Activated T-cell treated with anti-CD3 and anti-CD28 coated beads, Interleukin-2, amount 50 U/mL, for 1 hour (primary cell): ENCODE measurements at regions not wholly inside any gene's neighbourhood (a gene's known extent, or its start where the extent isn't known, plus 50 kb on each side); places are given as distances from the start of the nearest gene placed in this dataset.
"Not testable (repeated sequence)": the region's sequence is repeated elsewhere in the genome, so short reads cannot be mapped to it uniquely, and the experiment has no call there.

Experiments used
- DNase-seq: peaks from one replicate; pipeline ENCODE4 v3.0.0-alpha.2; 2020

DNA sequence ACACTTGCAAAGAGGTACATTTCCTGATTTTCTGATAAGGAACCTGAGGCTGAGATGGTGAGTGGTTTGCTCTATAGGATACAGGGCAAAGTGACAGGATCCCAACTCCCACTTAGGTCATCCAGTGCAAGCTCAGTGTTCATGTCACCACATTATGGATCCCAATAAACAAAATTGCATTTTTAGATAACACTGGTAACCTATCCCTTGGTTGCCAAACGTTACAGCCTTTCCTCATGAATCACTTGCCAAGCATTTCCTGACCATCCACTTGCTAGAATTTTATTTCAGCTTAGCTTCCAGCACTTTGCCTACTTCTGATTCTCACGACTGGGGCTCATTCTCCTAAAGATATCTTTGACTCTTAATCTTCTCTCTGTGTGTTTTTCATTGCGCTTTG is 131.4 kb upstream of the ODAD2 start:
- DNase-seq, result no peak

DNA sequence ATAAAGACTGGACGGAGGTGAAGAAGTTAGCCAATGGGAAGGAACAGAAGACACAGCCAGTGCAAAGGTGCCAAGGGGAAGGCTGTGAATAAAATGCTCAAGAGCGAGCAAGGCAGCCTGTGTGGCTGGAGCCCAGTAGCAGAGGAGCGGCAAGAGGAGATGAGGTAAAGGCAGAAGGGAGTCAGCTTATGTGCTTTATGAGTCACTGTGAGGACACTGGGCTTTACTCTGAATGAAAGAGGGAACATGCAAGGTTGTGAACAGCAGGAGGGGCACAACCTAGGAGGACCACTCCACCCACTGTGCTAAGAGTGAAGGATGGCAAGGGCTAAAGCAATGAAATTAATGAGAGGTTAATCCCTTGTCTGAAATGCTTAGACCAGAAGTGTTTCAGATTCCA is 129.0 kb upstream of the ODAD2 start:
- DNase-seq, result no peak

DNA sequence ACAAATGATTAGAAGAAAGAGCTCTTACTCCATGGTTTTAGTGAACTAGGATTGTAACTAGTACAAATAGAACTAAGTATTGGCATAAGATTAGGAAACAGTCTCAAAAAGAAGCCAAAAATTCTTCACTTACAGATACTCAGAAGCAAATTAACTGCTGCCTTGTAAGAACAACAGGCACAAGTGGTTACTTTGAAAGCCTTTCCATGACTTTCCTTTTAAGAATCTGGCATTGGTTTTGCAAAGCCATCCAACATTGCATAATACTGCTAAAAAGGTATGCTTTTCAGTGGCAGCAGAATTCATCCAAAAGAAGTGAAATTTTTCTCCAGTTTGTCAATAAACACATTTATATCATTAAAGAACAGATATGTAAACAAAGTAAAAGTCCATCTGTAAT is 126.8 kb upstream of the ODAD2 start:
- no peak for DNase-seq

DNA sequence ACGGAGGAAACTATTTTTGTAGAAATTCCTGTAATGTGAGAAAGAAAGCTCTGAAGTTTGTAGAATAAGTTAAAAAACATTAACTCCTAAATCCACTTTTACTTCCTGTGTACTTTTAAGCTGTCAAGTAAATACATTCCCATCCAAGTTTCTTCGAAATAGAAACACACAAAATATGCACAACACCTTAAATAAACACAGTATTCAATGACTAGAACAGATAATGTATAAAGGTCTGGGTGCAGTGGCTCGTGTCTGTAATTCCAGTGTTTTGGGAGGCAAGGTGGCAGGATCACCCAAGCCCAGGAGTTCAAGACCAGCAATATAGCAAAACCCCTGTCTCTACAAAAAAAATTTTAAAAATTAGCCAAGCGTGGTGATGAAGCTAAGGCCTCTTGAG is 121.9 kb upstream of the ODAD2 start:
- no peak for DNase-seq

DNA sequence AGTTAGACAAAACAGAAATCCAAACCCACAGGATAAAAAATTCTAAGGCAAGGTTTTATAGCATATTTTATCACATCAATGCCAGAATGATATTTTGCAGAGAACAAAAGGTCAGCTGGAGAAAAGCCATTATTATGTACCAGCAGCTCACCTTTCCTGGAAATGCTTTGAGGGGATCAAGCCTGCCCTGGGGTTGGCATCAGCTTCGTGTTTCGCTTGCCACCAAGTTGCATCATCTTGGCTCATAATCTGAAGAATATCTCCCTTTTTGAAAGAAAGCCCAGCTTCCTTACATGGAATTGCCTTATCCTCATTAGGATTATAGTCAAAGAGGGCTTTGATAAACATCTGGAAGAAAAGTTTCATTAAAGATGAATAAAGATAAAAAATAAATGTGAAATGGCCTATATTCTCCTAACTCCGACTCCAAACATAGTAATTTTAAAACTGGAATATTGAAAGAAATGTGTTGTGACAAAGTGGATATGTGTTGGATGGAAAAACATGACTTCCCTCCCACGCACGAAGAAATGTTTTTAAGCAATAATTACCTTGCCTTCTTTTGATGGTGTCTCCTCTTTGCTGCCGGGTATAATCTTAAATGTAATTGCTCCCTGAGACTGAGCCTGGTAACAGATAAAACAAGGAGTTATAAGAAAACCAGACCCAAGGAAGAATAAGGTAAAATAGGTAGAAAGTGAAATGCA is 121.3 kb upstream of the ODAD2 start:
- DNase-seq, result no peak

DNA sequence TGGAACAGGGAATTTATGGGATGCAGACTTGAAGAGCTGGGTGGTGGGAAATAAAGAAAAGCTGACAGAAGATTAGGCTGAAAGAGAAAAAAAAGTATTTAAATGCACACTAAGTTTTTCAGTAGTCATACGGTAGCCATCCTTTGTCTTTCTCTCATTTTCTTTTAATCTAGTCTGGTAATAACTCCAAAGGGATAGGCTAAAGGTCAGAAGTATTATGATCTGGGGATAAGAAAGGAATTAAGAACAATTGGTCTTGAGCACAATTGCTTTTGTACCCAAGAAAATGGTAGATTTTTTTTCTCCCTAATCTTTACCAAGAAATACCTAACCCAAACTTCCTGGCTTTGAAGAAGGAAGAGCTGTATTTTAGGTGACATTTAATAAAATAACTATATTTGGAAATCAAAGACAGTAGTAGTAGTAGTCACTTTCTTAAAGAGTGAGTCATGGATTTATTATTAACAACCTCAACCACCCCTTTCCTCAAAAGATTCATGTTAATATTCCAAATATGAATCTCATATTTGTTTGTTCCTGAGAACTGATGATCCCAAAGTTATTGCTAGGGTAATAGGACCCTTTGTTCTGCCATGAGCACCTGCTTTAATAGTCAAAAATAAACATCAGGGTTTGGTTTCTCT is 120.2 kb upstream of the ODAD2 start:
- DNase-seq, result no peak

DNA sequence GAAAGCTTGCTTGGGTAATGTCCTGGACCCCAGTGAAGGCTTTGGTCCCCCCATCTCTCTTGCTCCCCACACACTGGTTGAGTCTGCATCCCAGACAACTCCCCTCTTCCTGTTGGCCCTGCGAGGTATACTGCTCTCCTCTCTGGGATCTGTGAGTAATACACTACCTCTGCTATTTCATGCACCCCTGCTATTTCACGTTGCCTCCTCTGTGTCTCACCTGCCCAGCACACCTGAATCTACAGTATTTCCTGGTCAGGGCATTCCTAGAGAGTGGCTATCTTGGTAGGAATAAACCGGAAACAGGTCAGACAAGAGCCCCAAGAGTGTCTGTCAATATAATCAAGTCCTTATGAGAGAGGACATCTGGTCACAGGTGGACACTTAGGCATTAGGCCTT is 114.3 kb upstream of the ODAD2 start:
- DNase-seq, result no peak

DNA sequence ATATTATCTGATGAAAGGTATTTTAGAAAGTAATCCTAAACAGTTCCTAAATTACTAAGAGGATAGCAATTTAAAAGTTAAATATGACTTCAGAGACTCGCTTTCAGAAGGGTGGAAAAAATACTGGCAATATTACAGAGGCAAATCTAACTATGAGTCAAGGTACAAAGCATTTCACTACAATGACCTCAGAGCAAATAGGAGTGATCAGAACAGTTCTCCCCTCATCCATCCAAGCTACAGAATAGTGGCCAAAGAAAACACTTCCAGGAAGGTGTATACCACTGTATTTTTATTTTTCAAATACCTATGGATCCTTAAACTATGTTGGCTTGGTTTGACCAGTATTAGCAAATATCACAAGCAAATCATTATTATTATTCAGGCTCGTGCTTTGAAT is 112.8 kb upstream of the ODAD2 start:
- DNase-seq, result no peak

DNA sequence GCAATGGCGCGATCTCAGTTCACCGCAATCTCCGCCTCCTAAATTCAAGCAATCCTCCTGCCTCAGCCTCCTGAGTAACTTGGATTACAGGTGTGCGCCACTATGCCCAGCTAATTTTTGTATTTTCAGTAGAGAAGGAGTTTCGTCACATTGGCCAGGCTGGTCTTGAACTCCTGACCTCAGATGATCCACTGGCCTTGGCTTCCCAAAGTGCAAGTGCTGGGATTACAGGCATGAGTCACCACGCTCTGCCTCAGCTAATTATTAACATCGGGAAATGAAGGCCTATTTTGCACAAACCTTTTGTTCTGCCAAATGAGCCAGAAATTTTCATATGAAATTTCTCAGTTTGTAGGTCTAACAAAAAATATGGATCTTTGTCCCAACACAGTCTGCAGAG is 106.7 kb upstream of the ODAD2 start:
- no peak for DNase-seq

DNA sequence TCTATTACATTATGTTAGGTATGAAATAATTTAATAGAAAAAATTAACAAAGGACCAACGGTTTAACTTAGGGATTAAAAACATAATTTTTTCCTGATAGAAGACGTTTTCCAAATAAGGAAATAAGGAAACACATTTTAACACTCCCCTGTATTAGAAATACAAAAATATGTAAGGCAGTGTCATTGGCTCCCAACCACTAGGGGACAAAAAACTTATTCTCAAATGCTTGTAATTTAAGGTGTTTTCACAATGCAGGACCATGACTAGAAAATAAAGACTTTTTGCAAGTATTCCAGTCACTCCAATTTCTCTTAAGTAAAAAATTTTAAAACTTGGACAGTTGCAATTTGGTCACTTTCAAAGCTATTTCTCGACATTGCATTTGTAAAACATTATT is 98.8 kb upstream of the ODAD2 start:
- DNase-seq, result no peak

DNA sequence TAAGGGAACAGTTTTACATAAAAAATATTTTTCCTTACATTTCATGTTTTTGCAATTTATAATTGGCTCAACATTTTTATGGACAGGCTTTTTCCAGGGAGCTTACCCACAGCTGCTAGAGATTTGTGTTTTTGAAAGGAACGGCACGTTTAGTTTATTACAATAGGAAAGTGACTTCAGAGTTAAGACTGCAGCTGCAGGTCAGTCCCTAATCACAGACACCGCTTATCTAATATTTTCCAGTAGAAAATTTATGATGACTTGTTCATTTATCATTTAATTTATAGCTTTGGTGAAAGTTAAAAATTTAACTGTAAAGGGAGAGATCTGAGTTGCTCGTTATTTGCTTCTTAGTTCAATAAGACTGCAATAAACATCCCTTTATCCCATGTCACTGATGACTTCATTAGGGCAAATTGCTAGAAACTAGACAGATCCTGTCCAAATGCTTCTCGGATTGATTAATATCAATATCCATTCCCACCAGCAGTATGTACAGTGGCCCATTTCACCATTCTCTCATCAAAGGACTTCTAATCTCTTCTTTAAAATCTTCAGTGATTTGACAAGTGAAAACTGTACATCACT is 97.0 kb upstream of the ODAD2 start:
- no peak for DNase-seq

DNA sequence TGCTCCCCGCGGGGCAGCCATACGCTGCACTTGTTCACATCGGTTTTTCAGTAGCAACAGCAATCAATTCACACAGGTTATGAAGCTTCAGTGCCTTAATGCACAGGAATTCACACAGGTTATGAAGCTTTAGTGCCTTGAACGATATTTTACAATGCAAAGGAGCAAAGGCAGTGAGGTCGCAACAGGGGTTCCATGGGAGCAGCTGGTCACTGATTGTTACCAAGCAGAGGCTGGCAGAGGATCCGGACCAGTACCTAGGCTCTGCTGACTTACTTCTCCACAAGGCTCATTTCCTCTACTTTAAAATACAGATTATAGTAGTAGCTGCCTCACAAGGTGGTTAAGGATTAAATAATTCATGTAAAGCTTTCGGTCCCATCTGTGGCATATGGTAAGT is 95.2 kb upstream of the ODAD2 start:
- DNase-seq, result no peak

DNA sequence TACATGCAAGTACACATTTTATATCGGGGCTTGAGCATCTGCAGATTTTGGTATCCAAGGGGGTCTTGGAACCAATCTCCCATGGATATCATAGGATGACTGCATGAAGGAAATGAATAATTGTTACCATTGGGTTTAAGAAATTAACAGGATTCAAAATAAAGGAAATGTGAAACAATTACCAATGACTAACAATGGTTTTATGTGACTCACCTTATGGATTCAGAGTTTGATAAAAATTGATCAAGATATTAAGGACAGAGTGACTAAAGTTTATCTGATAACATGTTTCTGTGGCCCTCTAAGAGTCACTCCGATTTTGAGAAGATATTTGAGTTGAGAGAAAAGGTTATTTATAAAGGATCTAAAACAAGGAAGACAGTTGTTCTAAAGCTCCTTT is 93.0 kb upstream of the ODAD2 start:
- DNase-seq, result no peak

DNA sequence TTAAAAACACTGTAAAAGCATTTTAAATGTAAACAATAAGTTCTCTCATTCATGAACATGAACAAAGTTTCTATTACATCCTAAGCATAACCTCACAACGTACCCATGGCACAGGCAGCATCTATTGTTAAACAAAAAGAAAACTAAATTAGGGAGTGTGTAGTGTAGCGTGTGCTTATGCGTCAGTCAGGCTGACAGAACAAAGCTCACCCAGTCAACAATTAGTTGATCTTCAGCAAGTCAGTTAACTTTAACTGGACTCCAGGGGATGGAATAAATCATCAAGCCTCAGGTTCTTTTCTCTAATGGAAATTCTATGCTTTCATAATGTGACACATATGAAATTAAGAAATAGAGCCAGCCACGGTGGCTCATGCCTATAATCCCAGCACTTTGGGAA is 91.6 kb upstream of the ODAD2 start:
- DNase-seq, result no peak

DNA sequence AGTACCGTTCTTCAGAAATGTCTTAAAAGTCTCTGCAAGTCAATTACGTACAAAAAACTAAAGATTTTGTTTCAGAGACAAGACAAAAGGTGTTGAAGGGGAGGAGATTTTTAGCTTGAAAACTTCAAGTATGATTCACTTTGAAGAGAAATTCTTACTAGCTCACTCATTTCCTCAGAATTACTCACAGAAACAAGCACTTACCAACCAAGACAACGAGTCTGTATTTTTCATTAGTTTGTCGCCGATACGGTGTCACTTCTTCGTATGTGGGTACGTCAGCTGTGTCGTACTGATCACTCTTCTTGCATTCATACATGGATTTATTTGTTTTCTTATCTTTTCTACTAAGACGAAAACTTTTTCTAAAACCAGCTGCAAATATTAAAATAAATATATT is 90.6 kb upstream of the ODAD2 start:
- DNase-seq, result no peak

DNA sequence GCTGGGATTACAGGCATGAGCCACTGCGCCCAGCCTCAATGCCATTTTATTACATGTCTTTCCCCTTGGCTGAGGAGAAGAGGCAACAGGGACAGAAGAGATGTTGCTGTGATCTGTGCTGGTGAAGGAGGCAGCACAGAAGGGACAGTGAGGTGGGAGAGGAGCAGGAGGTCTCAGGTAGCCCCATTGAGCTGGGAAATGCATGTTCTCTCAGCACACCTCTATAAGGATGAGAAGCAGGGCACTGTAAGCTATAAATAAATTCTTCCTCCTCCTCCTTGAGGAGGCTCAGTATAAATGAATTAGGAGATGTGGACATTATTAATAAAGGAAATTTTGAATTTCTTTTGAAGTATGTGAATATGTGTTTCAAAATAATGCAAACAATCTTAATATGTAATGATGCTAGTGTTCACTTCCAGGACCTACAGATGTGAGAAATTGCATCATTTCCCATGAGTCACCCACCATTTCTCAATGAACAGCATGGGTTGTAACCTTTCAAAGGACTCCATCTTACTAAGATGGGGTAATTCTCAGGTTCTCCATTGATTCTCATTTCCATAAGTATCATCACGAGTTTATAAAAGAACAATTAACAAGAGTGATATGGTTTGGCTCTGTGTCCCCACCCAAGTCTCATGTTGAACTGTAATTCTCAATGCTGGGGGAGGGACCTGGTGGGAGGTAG is 88.9 kb upstream of the ODAD2 start:
- no peak for DNase-seq

DNA sequence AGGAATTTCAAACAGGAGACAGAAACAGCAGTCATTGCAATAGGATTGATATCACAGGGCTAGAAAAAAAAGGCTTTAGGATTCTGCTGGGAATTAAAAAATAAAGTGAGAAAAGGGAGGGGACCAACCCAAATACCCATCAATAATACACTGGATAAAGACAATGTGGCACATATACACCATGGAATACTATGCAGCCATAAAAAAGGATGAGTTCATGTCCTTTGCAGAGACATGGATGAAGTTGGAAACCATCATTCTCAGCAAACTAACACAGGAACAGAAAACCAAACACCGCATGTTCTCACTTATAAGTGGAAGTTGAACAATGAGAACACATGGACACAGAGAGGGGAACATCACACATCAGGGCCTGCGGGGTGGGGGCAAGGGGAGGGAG is 86.9 kb upstream of the ODAD2 start:
- not testable (repeated sequence) for DNase-seq

DNA sequence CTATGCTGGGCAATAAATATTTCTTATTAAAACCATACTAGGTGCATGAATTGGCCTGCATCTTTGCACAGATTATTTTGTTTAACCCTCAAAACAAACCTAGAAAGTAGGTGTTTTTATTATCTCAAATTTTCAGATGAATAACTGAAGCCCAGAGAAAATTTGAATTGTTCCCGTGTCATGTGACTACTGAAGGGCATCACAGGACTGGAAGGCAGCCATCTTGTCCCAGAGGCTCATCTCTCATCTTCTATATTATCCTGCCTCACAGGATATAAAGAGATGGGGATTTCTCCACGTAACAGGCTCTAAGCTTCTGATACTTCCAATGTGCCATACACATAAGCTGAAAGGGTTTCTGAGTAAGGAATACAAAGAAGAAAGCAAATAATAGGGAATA is 84.0 kb upstream of the ODAD2 start:
- no peak for DNase-seq

DNA sequence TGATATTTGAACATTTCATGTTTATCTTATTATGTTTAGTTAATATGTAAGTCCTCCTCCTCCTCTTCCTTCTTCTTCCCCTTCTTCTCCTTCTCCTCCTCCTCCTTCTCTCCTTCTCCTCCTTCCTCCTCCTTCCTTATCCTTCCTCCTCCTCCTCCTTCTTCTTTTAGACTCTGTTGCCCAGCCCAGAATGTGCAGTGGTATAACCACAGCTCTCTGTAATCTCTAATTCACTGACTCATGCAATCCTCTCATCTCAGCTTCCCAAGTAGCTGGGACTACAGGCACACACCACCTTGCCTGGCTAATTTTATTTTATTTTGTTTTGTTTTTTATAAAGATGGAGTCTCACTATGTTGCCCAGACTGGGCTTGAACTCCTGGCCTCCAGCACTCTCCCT is 83.4 kb upstream of the ODAD2 start:
- DNase-seq, result no peak

DNA sequence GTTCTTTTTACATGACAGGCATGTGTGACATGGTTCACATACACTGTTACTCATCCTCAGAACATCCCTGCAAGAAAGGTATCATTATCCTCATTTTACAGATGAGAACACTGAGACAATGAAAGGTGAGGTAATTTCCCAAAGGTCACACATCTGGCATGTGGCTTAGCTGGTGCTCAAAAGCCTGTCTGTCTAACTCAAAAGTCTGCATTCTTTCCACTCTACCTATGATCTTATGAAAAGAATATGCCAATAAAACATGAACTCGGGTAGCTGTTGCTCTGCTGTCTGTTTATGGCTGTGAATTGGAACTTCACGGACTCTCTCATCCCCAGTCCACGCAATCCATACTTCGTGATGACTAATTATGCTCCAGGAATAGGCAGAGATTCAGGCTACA is 79.0 kb upstream of the ODAD2 start:
- DNase-seq, result no peak

DNA sequence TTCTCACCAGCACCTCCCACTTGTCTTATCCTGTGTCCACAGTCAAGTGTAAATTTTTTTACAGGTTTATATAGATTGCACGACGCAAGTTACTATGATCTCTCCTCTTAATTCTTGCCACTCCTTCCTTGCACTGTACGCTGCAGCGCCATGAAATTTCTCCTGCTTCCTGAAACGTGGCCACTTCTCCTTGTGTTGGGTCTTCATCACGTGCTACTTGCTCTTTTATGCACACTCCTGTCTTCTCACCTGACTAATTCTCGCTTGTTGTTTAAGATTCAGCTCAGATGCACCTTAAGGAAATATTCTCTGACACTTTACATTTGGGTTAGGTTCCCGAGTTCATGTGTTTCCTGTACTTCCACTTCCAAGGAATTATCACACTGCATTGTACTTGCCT is 76.5 kb upstream of the ODAD2 start:
- no peak for DNase-seq

DNA sequence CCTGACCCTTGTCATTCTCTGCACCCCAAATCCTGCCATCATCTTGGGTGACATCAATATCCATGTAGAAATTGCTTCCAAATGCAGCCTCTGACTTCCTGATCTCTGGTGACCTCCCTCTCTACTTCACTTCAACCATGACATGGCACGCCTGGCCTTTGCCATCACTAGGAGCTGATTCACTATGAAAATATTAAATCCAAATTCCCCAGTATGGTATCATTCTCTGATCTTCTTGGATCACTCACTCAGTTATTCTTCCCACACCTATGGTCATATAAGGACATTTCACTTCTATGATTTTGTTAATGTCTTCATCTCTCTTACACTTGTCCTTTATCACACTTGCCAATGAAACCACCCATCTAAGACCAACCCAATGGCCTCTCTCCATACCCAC is 73.7 kb upstream of the ODAD2 start:
- DNase-seq, result no peak

DNA sequence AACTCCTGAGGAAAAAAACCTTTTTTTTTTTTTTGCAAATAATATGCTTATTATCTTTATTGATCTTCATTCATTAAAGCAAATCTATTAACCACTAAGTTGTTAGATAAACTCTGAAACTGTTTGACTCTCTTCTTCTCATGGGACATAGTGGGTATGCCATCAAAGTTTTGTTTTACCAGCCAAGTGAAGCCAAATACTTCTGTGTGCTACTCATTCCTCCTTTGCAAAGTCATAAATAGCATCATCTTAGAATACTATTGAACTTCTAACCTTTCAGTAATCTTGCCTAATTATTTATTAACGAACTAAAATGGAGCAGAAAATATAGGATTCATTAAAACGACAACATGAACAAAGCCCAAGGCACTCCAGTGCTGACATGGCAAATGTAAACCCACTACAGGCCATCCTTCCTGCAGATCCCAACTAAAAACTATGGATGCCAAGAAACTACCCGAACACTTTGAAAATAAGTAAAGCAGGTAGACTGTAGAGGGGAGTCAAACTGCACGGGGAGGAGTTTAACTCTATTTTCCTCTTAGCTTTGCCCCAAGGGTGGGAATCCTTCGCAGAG is 61.2 kb upstream of the ODAD2 start:
- no peak for DNase-seq

DNA sequence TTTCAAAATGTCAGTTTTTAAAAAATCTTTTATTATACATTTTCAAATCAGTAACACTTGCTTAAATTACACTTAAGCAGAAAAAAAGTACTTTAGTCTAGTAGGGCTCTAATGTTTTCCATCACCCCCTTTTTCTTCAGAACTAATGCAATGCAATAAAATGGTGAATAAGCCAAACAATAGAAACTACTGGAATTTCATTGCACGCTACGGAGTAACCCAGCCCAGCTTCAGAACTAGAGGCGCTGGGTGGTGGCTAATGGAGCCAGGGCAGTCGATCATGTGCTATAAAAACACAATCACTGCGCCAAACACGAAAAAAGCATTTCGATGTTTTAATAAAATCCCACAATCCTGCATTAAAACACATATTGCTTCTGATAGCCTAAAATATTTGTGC is 59.9 kb upstream of the ODAD2 start:
- no peak for DNase-seq
